Stomach (tissue), 8 donors: ENCODE measurements at regions not wholly inside any gene's neighbourhood (a gene's known extent, or its start where the extent isn't known, plus 50 kb on each side); places are given as distances from the start of the nearest gene placed in this dataset.

Experiments
- DNase-seq, 2 donors: peaks; one replicate each; pipeline versions ENCODE4 v3.0.0 to v3.0.0-alpha.2; 2013 to 2019
- H3K27ac ChIP-seq, 5 donors: fragments of 200-600 bp in 4 of 5; sonication (generic) in 4 of 5; one replicate each; pipeline ENCODE4 v1.5.1; 2013 to 2019; ENCODE audit warnings: mild to moderate bottlenecking in 1 of 5, moderate library complexity in 1 of 5
- H3K27me3 ChIP-seq, 3 donors: fragments of 200-600 bp; sonication (generic); one replicate each; pipeline ENCODE4 v1.5.1; 2017 to 2019; ENCODE audit warnings: mixed run types in 1 of 3
- H3K36me3 ChIP-seq, 4 donors: fragments of 200-600 bp; sonication (generic); 1 replicate in 3 of 4; 2 replicates in 1 of 4; pipeline ENCODE4 v1.5.1; 2016 to 2019
- H3K4me1 ChIP-seq, 4 donors: fragments of 200-600 bp; sonication (generic); one replicate each; pipeline ENCODE4 v1.5.1; 2016 to 2019
- H3K4me3 ChIP-seq, 4 donors: fragments of 200-600 bp; sonication (generic) in 3 of 4; one replicate each; pipeline ENCODE4 v1.5.1; 2016 to 2019; ENCODE audit warnings: mild to moderate bottlenecking in 1 of 4
- H3K9me3 ChIP-seq, 4 donors: fragments of 200-600 bp; sonication (generic); one replicate each; pipeline ENCODE4 v1.5.1; 2016 to 2019
- CTCF ChIP-seq, 7 experiments: fragments of 450-650 bp in 4 of 7; fragments of 200-600 bp in 3 of 7; sonication (generic) in 3 of 7; IDR thresholded peaks; one replicate each; pipeline ENCODE4 v1.5.1; 2016 to 2019; ENCODE audit warnings: antibody characterized with exemption in 7 of 7, control low read depth in 2 of 7, mild to moderate bottlenecking in 1 of 7
- EP300 ChIP-seq: sonication (generic); formaldehyde crosslinking; IDR thresholded peaks from one replicate; pipeline ENCODE4 v1.6.1; 2017; ENCODE audit warnings: antibody characterized with exemption
- POLR2A ChIP-seq, 4 donors: fragments of 450-650 bp; IDR thresholded peaks; one replicate each; pipeline ENCODE4 v1.6.1; 2016; ENCODE audit warnings: antibody characterized with exemption in 4 of 4, control low read depth in 2 of 4, mild to moderate bottlenecking in 1 of 4, moderate library complexity in 1 of 4
- POLR2AphosphoS5 ChIP-seq, 3 donors: sonication (generic); formaldehyde crosslinking; IDR thresholded peaks; one replicate each; pipeline ENCODE4 v1.6.1; 2016; ENCODE audit warnings: antibody characterized with exemption in 3 of 3
- WGBS, 5 donors: extraction: QIAGEN DNeasy Blood & Tissue Kit in 3 of 5; methylation state at CpG; one replicate each; pipeline versions ENCODE4 v1.1.5 to v1.1.7; 2013 to 2018; 5-methylcytosine and 5-hydroxymethylcytosine counted together
- intact Hi-C: fragments of 100-400 bp; cut with DNase I; formaldehyde crosslinking; loops from one replicate; pipeline ENCODE4 v1.15.1; 2023; ENCODE audit warnings: low total_unique reads
- donor health status: healthy with polysubstance abuse.
- donor health status: Bipolar disorder and iron deficiency.
- donor health status: healthy.

- H3K27ac ChIP-seq = no peak overlapping the region
- H3K36me3 ChIP-seq = no peaks in the 10 kb centered on the region
- intact Hi-C loops = no loop called here
- H3K4me3 ChIP-seq = no peak overlapping the region
- H3K4me1 ChIP-seq = no peaks in the 10 kb centered on the region
- no peak for TF ChIP-seq CTCF (IDR thresholded peaks at IDR 0.05)
- TF ChIP-seq EP300 = no peak
- no peak for TF ChIP-seq POLR2A (IDR thresholded peaks at IDR 0.05)
- TF ChIP-seq POLR2AphosphoS5 (IDR thresholded peaks at IDR 0.05) = no peak
- H3K9me3 ChIP-seq = no peaks in the 10 kb centered on the region
- H3K27me3 ChIP-seq = no peaks in the 10 kb centered on the region
- DNase-seq = no peak
- 86 to 93% (median 90%) methylated on average over 3 of the region's 3 CpGs for WGBS, 5 donors
Measured at GRCh38 chr5:164728733-164729132, 1223.3 kb downstream of the MAT2B start.

GRCh38 chr5:164735334-164735733, 1229.9 kb downstream of the MAT2B start:
- H3K4me3 ChIP-seq = no peak overlapping the region
- intact Hi-C loops = no loop called here
- no peaks in the 10 kb centered on the region for H3K27me3 ChIP-seq
- H3K4me1 ChIP-seq = no peaks in the 10 kb centered on the region
- no peak overlapping the region for H3K27ac ChIP-seq
- DNase-seq = no peak
- no peaks in the 10 kb centered on the region for H3K36me3 ChIP-seq
- no peak for TF ChIP-seq CTCF (IDR thresholded peaks at IDR 0.05)
- TF ChIP-seq POLR2A (IDR thresholded peaks at IDR 0.05) = no peak
- TF ChIP-seq EP300 = no peak
- no peak for TF ChIP-seq POLR2AphosphoS5 (IDR thresholded peaks at IDR 0.05)
- peaks cover 0 to 5% (median 3%) of the 10 kb centered on the region in 4 donors for H3K9me3 ChIP-seq

- intact Hi-C loops = no loop called here
- H3K27ac ChIP-seq = no peak overlapping the region
- H3K4me1 ChIP-seq = no peaks in the 10 kb centered on the region
- no peaks in the 10 kb centered on the region for H3K27me3 ChIP-seq
- TF ChIP-seq POLR2A (IDR thresholded peaks at IDR 0.05) (no peak), CTCF (IDR thresholded peaks at IDR 0.05) (no peak), EP300 (no peak), POLR2AphosphoS5 (IDR thresholded peaks at IDR 0.05) (no peak)
- DNase-seq = no peak
- no peaks in the 10 kb centered on the region for H3K36me3 ChIP-seq
- H3K4me3 ChIP-seq = no peak overlapping the region
- H3K9me3 ChIP-seq = no peaks in the 10 kb centered on the region
- 73 to 94% (median 83%) methylated on average over 3 of the region's 3 CpGs for WGBS, 5 donors
Measured at GRCh38 chr5:164741376-164741775, 1236.0 kb downstream of the MAT2B start.

GRCh38 chr5:164742025-164742424, 1236.6 kb downstream of the MAT2B start:
- intact Hi-C loops = no loop called here
- Histone ChIP-seq H3K36me3 (no peaks in the 10 kb centered on the region), H3K27me3 (no peaks in the 10 kb centered on the region), H3K4me1 (no peaks in the 10 kb centered on the region), H3K9me3 (no peaks in the 10 kb centered on the region), H3K4me3 (no peak overlapping the region), H3K27ac (no peak overlapping the region)
- no peak for TF ChIP-seq EP300
- no peak for TF ChIP-seq POLR2A (IDR thresholded peaks at IDR 0.05)
- TF ChIP-seq POLR2AphosphoS5 (IDR thresholded peaks at IDR 0.05) = no peak
- no peak for TF ChIP-seq CTCF (IDR thresholded peaks at IDR 0.05)
- DNase-seq = peak in 1 of 2 donors; percentile 10
- 57 to 68% (median 65%) methylated on average over 5 of the region's 5 CpGs for WGBS, 5 donors

- no peak for DNase-seq
Measured at GRCh38 chr5:164746723-164747122, 1241.3 kb downstream of the MAT2B start.

More at GRCh38 chr5:164746723-164747122, 1241.3 kb downstream of the MAT2B start:
- Histone ChIP-seq H3K36me3 (no peaks in the 10 kb centered on the region), H3K27me3 (no peaks in the 10 kb centered on the region), H3K9me3 (no peaks in the 10 kb centered on the region), H3K27ac (no peak overlapping the region), H3K4me3 (no peak overlapping the region), H3K4me1 (no peaks in the 10 kb centered on the region)
- TF ChIP-seq EP300 (no peak), CTCF (IDR thresholded peaks at IDR 0.05) (no peak), POLR2A (IDR thresholded peaks at IDR 0.05) (no peak)
- intact Hi-C loops = no loop called here
